SH-SY5Y (cell line): ENCODE measurements at regions not wholly inside any gene's neighbourhood (a gene's known extent, or its start where the extent isn't known, plus 50 kb on each side); places are given as distances from the start of the nearest gene placed in this dataset.

Experiments used
- GATA2 ChIP-seq: IDR thresholded peaks from 2 replicates; pipeline ENCODE4 v1.6.1; 2011; ENCODE audit warnings: mild to moderate bottlenecking, low read depth, low read length
- GATA3 ChIP-seq: IDR thresholded peaks from 2 replicates; pipeline ENCODE4 v1.6.1; 2011; ENCODE audit warnings: low read depth, mild to moderate bottlenecking, low read length, moderate library complexity

DNA sequence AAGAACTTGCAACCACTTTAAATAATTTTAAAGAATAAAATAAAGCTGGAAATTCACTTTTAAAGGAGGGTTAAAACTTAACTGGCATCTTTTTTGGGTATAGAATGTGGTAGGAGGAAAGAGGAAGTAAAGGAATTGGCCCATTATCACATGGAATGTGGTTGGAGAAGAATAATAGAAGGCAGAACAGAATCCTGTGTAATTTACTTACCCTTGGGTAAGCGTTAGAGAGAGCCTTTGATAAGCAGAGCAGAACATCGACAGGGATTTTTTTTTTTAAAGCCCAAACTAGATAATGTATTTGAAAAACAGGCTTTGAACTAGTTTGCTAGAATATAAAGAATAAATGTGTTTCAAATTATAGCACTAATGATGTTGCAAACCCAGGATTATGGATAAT is 199.8 kb upstream of the KIAA1217 start:
- TF ChIP-seq GATA3 (no peak), GATA2 (no peak)

DNA sequence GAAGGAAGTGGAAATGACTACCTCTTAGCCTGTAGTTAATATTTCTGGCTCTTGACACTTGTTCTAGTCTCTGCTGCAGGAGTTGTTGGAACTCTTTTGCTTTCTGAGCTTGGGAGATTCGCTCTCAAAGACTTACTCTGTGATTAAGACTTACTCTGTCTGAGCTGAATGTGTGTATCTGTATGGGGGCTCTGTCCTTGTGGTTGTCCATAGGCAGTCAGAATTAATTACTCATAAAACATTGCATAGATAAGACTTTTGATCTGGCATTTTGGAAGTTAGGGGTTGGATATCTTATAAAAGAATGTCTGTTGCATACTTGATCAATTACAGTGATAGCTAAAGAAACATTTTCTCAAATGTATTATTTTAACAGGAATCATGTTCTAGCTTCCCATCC is 199.2 kb upstream of the KIAA1217 start:
- no peak for TF ChIP-seq GATA3
- no peak for TF ChIP-seq GATA2

DNA sequence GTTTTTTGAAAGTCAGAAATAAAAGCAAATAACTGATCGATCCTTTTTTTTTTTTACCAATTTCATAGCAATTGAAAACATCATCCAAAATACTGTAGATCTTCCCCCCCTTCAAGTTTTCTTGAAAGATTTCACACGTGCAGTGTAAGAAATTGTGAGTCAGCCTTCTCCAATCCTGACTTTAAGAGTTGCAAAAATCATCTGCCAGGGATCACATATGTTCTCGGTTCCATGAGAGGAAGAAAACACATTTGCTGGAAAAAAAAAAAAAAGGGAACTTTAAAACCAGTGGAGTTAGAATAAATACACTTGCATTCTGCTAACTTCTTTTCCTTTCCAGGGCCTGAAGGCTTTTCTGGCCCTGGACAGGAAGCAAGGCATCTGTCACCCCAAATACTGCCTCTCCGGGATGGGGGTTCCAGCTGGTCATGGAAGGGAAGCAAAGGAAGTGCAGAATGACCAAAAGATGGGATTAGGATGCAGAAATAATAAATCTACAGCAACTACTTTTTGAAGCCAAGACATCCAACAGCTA is 198.4 kb upstream of the KIAA1217 start:
- TF ChIP-seq GATA2 (no peak), GATA3 (no peak)

DNA sequence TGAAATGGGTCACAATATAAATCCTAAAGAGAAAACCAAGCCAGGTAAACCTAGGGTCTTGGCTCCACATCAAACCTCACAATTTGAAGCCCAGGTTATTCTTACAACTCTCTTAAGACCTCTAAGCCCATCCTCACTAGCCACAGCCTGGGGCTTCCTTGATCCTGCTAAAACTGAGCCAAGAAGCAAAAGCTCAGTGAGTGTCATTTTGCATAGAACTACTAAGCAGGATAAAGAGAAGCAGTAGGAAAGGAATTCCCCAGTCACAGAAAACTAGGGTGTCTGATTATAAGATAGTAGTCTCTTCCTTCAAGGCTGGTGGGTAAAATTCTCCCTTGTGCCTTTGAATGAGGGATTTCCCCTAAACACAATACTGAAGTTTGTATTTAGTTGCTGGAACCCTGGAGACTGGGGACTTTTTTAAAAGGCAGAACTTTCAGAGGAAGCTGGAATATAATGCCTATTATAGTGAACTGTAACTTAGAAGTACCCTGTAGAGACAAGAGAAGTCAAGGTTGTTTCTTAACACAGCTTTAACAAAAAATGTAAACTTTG is 196.6 kb upstream of the KIAA1217 start:
- no peak for TF ChIP-seq GATA2
- no peak for TF ChIP-seq GATA3

DNA sequence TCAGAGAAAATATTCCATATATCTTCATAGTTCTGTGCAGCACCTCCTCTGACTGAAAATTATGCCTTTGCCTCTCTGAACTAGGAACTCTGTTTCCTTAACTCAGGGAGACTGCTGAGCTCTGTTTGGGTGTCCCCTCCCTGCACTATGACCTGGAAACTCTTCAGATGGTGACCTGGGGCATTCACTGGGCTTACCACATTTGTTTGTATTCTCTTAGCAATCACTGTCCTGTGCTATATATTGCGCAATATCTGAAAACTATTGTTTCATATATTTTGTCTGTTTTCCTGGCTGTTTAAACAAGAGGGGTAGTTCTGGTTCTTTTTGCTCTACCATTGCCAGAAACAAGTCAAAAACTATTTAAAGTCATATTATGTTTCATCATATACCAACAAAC is 181.8 kb upstream of the KIAA1217 start:
- TF ChIP-seq GATA2: no peak
- no peak for TF ChIP-seq GATA3

DNA sequence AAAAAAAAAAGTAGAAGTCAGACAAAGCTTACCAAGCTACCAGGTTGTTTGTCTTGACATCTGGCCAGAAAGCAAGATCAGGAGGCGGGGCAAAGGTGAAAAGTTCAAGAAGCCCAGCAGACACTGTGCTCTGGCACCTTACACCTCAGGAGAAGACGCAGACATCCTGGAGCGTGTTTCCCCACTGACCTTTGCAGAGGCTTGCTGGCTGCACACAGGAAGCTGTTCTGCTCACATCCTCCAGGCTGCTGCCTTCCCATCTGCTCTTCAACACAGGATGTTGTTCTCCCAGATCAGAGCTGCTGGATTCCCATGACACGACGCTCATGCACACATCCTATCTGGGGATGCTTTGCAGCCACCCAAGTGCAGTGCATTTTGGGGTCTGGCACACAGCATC is 174.4 kb upstream of the KIAA1217 start:
- no peak for TF ChIP-seq GATA3
- TF ChIP-seq GATA2: no peak

DNA sequence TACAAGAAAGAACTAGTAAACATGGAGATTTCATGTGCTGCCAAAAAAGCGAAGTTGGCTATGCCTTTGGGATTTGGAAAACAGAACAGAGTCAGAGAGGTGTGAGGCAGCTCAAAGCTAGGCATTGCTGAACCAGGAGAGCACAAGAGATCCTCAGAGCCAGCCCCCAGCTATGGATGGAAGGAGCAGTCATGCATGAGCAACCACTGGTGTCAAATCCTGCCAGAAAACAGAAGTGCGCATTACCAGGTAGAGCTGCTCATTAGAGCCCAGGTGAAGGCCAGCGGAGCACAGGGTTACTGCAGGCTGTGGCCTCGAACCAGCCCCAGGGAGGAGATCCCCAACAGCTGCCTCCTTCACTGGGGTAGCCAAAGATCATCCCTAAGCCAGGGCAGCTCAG is 173.2 kb upstream of the KIAA1217 start:
- TF ChIP-seq GATA2 (no peak), GATA3 (no peak)

DNA sequence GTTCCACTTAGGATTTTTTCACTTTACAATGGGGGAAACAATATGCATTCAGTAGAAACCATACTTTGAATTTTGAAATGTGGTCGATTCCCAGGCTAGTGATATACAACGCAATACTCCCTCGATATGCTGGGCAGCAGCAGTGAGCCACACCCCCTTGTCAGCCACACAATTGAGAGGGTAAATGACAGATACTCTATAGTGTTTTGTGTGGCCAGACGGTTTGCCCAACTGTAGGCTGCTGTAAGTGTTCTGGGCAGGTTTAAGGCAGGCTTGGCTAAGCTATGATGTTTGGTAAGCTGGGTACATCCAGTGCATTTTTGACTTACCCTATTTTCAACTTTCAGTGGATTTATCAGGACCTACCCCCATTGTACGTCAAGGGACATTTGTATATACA is 169.6 kb upstream of the KIAA1217 start:
- TF ChIP-seq GATA3: no peak
- no peak for TF ChIP-seq GATA2

DNA sequence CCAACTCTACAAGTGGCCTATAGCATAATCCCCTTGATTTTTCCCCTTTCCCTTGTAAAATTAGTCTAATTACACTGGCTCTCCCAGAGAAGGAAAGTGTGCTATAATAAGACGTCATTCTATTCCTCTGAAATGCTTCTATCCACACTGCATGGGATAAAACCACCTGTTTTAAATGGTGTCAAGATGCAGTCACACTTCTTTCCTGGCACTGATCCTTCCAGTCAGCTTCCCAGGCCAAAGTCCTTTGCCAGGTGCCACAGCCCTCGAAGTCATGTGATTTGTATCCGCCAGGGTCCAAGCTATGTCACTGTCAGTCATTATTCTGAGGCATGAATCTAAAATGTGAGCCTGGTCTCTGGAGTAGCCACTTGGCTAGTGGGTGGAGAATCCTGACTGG is 169.0 kb upstream of the KIAA1217 start:
- TF ChIP-seq GATA3 (no peak), GATA2 (no peak)

DNA sequence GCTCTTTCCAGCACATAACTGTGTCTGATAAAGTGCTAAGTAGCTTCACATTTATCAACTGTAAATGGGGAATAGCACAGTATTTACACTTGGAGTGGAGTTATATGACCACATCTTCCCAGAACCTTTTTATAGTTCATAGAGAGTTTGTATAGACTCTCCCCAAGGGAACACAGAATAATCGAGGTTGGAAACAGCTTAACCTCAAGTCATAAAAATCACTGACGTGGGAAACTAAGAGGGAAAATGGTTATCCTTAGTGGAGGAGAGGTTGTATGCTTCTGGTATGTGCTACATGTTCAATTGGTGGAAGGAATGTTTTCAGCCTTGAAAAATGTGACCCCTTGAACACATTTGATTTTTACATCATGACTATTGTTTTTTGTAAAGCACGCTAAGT is 167.9 kb upstream of the KIAA1217 start:
- TF ChIP-seq GATA3 (no peak), GATA2 (no peak)

DNA sequence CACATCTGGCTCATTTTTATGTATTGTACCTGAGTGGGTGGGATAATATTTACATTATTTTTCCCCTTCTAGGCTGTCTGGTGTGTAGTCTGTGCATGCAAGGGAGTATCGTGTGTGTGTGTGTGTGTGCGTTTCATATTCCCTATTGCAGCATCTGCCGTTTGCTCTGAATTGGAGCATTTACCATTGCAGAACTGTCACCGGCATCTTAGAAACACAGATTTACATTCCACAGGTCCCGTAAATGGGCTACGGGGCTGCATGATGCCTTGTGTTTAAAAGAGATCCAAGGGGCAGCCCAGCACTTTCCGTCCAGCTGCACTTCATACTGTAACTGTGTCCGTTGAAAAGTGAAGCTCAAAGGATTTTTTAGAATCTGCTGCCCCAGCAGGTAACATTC is 167.1 kb upstream of the KIAA1217 start:
- TF ChIP-seq GATA2 (no peak), GATA3 (no peak)

DNA sequence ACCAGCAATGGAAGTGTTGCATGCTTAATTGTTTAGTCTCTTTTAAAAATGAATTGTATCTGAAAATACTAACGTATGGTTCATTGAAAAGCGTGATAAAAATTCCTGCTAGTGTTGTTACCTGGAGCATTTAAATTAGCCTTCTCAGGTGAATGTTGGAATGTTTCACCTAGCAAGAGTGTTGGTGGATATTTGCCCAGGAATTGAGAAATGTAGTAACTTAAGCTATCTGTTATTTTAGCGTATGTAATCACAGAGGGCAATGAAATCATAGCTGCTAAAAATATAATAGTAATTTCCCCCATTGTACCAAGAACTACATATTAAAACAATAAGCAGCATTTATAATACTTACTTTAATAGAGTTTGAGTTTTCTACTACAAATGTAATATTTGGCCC is 166.1 kb upstream of the KIAA1217 start:
- TF ChIP-seq GATA2: no peak
- TF ChIP-seq GATA3: no peak

DNA sequence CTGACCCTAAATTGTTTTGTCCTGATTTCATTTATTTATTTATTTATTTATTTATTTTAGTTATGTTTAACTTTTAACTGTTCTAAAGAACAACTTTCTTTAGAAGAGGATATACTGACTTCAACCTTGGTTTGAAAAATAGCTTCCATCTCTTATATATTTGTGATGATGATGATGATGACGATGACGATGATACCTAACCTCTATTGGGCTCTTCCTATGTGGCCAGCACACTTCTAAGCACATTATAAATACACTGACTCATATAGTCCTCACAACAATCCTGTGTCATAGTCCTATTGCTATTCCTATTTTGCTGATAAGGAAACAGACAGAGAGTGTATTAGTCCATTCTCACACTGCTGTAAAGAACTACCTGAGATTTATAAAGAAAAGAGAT is 162.9 kb upstream of the KIAA1217 start:
- TF ChIP-seq GATA3: no peak
- no peak for TF ChIP-seq GATA2

DNA sequence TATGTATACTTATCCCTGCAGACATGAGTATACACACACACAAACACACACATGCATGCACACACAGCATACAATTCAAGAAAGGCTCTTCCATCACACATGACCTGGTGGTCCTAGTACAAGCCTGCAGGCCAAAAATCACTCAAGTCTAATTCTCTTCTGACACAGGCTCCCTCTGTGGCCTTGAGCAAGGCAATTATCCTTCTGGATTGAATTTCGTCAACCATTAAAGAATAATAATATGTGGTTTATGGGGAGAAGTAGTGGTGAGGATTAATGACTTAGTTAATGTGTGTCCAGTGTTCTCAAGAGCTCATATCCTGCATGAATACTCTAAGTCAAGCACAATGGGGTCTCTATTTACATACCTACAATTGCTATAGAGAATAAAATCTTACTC is 161.8 kb upstream of the KIAA1217 start:
- TF ChIP-seq GATA3 (no peak), GATA2 (no peak)

DNA sequence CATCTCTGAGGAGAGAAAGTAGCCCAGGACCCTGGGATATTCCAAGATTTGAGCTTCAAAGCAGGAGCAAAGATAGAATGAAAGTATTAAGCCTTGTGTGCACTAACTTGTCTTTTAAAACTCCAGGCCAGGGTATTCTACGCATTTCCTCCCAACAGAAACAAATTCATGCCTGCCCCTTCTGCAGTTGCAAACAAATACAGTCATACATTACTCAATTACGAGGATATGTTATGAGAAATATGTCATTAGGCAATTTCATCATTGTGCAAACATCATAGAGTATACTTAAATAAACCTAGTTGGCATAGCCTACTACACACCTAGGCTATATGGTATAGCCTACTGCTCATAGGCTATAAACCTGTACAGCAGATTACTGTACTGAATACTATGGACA is 154.5 kb upstream of the KIAA1217 start:
- no peak for TF ChIP-seq GATA2
- no peak for TF ChIP-seq GATA3

DNA sequence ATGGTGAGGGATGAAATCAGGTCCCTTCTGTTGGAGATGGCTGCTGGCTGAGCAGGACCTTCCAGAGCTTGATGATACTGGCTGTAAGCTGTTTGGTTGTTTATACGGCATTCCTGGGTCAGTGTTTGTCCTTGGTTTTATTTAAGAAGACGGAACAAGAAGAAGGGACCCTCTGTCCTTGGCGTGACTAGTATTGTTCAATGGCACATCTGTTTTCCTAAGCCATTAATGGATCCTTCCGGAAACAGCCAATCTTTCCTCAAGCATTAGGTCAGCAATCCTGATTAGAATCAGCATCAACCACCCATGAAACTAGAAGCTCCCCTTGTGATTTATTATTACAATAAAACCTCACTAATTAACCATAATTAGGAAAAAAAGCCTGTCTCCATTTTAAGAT is 128.7 kb upstream of the KIAA1217 start:
- TF ChIP-seq GATA2 (no peak), GATA3 (no peak)
